Progenitor cell of endocrine pancreas (in vitro differentiated cells): ENCODE measurements at regions not wholly inside any gene's neighbourhood (a gene's known extent, or its start where the extent isn't known, plus 50 kb on each side); places are given as distances from the start of the nearest gene placed in this dataset.
A peak's percentile ranks its signal among the peaks of the same experiment; 100 is the strongest.

Source experiments
- DNase-seq: peaks from one replicate; pipeline ENCODE4 v3.0.0; 2021; ENCODE audit warnings: low spot score; ENCODE audit not compliant: unreplicated experiment
- H3K27ac Mint-ChIP-seq: 2 replicates; pipeline ENCODE4 v1.8.0; 2021; ENCODE audit warnings: mild to moderate bottlenecking, moderate library complexity, mixed read lengths
- H3K27me3 Mint-ChIP-seq: 2 replicates; pipeline ENCODE4 v1.8.0; 2021; ENCODE audit warnings: mixed read lengths
- H3K36me3 Mint-ChIP-seq: 2 replicates; pipeline ENCODE4 v1.8.0; 2022; ENCODE audit warnings: mixed read lengths; ENCODE audit not compliant: insufficient read depth
- H3K4me1 Mint-ChIP-seq: 2 replicates; pipeline ENCODE4 v1.8.0; 2021; ENCODE audit warnings: low read depth, mixed read lengths
- H3K4me3 Mint-ChIP-seq: 2 replicates; pipeline ENCODE4 v1.8.0; 2021; ENCODE audit warnings: low read depth, mild to moderate bottlenecking, moderate library complexity, mixed read lengths
- H3K9me3 Mint-ChIP-seq: 2 replicates; pipeline ENCODE4 v1.8.0; 2021; ENCODE audit warnings: low read depth, mixed read lengths
- TF ChIP-seq, protein P1 (sequence below): fragments of 200-600 bp; sonication (generic); IDR thresholded peaks from one replicate; pipeline ENCODE4 v1.5.0; 2021; ENCODE audit warnings: antibody characterized with exemption, mild to moderate bottlenecking; ENCODE audit not compliant: unreplicated experiment

DNA sequence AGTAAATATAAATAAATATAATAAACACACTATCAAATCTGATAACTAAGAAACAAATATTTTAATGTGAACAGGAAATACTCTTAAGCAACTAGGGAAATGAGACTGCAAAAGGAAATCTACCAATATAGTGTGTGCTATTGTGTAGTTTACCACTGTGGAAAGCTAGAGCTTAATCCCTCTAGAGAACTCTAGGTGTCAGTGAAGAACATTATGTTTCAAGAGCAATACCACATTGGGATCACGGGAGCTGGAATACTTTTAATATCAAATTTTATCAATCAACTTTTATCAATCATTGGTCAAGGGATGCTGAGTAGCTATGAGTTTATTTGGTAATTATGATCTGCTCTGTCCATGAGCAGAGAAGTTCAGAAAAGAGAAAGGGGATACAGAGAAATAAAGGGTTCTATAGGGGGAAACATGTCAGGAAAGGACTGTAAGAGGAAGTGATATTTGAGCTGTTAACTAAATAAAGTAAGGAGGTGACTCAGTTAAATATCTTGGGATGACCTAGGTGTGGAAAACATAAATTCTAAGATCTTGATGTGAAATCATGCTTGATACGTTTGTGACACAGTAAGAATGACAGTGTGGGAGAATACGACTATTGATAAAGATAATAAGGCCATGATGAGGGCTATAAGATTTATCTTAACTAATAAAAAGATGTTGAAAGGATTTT lies 762.2 kb upstream of the ALCAM start:
- Mint-ChIP-seq H3K27me3 (no peaks in the 10 kb centered on the region), H3K27ac (no peak overlapping the region), H3K36me3 (no peaks in the 10 kb centered on the region), H3K4me1 (peaks cover 8% of the 10 kb centered on the region), H3K4me3 (no peak overlapping the region), H3K9me3 (peaks cover 13% of the 10 kb centered on the region)
- DNase-seq: no peak
- TF ChIP-seq, protein P1, sequence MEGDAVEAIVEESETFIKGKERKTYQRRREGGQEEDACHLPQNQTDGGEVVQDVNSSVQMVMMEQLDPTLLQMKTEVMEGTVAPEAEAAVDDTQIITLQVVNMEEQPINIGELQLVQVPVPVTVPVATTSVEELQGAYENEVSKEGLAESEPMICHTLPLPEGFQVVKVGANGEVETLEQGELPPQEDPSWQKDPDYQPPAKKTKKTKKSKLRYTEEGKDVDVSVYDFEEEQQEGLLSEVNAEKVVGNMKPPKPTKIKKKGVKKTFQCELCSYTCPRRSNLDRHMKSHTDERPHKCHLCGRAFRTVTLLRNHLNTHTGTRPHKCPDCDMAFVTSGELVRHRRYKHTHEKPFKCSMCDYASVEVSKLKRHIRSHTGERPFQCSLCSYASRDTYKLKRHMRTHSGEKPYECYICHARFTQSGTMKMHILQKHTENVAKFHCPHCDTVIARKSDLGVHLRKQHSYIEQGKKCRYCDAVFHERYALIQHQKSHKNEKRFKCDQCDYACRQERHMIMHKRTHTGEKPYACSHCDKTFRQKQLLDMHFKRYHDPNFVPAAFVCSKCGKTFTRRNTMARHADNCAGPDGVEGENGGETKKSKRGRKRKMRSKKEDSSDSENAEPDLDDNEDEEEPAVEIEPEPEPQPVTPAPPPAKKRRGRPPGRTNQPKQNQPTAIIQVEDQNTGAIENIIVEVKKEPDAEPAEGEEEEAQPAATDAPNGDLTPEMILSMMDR: peak; percentile 26

DNA sequence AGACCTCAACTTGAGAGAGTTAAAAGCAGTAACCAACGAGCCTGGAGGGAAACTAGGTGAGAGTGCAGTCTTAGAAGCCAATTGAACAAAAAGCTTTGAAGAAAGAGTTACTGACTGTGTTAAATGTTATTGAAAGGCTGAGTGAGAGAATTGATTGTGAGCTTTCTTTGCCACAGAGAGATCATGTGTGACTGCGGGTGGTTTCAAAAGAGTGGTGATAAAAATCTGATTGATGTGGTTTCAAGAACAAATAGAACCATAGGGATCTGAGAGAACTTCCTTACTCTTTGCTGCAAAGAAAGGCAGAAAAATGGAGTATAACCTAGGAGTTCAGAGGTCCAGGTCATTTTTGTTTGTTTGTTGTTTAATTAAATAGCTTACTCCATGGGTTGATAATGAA lies 759.9 kb upstream of the ALCAM start:
- Mint-ChIP-seq H3K9me3 (peaks cover 13% of the 10 kb centered on the region), H3K27me3 (no peaks in the 10 kb centered on the region), H3K4me1 (peaks cover 8% of the 10 kb centered on the region), H3K36me3 (no peaks in the 10 kb centered on the region), H3K4me3 (no peak overlapping the region), H3K27ac (peak overlapping the region; percentile 11)
- TF ChIP-seq, protein P1: no peak
- DNase-seq: no peak

DNA sequence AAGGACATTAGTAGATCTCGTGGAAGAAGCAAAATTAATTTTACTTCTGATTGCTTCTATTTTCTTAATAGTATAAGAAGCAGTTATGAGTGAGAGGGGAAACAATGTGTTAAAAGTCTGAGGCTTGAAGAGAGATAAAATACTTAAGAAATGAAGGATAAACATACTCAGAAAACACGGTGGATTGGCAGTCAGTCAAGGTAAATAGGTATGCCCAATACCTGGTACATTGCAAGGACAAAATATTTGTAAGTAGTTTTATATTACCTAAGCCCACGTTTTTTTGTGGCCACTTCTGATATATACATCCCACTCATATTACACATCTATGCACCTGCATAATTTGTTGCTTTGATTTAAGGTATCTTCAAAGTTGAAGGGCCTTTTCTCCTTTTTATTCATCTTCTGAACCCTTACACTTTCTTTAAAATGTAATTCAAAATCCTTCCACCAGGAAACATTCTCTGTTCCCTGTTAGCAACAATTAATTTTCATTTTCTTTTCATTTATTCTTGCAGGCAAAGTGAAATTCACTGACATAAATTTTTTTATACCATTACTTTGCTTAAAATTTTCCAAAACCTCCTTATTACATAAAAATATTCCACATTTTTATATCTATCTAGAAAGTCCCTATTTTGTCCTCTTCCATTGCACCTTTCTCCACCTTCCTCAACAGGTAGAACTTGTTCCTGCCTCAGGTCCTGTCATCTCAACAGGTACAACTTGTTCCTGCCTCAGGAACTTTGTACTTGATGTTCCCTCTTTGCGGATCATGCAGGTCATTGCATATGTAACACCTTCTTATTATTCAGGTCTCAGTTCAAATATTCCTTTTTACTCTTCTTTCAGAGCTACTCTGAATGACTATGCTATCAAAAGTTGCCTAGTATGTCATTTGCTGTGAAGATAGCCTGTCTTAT lies 755.7 kb upstream of the ALCAM start:
- Mint-ChIP-seq H3K4me1 (peaks cover 8% of the 10 kb centered on the region), H3K9me3 (peaks cover 13% of the 10 kb centered on the region), H3K36me3 (no peaks in the 10 kb centered on the region), H3K4me3 (no peak overlapping the region), H3K27ac (no peak overlapping the region), H3K27me3 (no peaks in the 10 kb centered on the region)
- DNase-seq: no peak
- TF ChIP-seq, protein P1: peak; percentile 28

DNA sequence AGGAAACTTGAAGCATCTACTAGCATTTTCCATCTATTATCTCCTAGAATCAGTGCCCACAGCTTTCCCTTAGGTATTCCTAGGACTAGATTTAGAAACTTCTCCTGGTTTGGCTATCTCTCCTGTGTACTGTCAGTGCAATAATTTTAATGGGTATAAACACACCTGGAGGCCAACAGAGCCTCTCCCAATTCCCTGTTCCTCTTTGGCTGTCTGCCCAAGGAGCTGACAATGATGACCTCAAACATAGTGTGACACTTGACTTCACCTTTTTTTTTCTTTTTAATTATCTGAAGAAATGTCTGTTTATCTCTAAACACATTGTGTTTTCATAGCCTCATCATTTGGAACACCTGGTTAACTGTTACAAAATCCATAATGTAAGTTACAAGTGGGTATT lies 754.5 kb upstream of the ALCAM start:
- H3K27ac Mint-ChIP-seq: no peak overlapping the region
- TF ChIP-seq, protein P1: no peak
- H3K4me1 Mint-ChIP-seq: peaks cover 2% of the 10 kb centered on the region
- DNase-seq: no peak
- no peaks in the 10 kb centered on the region for H3K27me3 Mint-ChIP-seq
- no peak overlapping the region for H3K4me3 Mint-ChIP-seq
- no peaks in the 10 kb centered on the region for H3K36me3 Mint-ChIP-seq
- H3K9me3 Mint-ChIP-seq: peaks cover 13% of the 10 kb centered on the region

DNA sequence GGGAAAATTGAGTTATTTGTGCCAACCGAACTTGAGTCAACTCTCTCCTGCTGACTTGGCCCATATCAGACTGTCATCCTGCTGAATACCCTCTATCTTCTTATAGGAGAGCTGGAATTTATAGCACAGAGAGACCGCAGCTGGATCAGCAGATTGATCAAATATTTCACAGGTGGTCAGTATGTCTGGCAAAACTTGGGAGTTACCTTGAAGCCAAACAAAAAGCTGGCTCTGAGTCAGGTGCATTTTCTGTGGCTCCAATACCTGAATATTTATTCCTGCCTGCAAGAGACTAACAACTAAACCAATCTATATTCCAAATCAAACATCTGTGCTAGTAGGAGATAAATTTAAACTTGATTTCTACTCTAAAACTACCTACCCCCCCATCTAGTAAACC lies 752.1 kb upstream of the ALCAM start:
- H3K27ac Mint-ChIP-seq: no peak overlapping the region
- H3K36me3 Mint-ChIP-seq: no peaks in the 10 kb centered on the region
- TF ChIP-seq, protein P1: no peak
- H3K9me3 Mint-ChIP-seq: no peaks in the 10 kb centered on the region
- H3K4me1 Mint-ChIP-seq: peaks cover 2% of the 10 kb centered on the region
- no peaks in the 10 kb centered on the region for H3K27me3 Mint-ChIP-seq
- H3K4me3 Mint-ChIP-seq: no peak overlapping the region
- no peak for DNase-seq
